Fibroblast of gingiva (primary cell): ENCODE measurements at regions not wholly inside any gene's neighbourhood (a gene's known extent, or its start where the extent isn't known, plus 50 kb on each side); places are given as distances from the start of the nearest gene placed in this dataset.
"Not testable (repeated sequence)": the region's sequence is repeated elsewhere in the genome, so short reads cannot be mapped to it uniquely, and the experiment has no call there.

Experiments used
- DNase-seq: peaks from one replicate; pipeline ENCODE4 v3.0.0-alpha.2; 2011; ENCODE audit warnings: low read depth

DNA sequence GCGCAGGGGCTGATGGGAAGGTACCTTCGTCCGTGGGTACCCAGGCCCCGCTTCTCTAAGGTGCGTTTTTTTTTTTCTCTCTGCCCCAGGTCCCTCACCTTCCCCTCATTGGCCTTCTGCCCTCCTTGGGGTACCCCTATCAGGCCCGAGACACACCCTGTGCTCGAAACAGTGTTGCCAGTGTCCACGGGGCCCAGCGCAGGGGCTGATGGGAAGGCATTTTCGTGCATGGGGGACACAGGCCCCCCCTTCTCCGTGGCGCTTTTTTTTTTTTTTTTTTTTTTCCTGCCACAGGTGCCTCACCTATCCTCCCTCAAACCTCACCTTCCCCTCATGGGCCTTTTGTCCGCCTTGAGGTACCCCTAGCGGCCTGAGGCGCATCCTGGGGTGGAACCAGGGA lies 191.6 kb downstream of the POTEG start:
- not testable (repeated sequence) for DNase-seq

DNA sequence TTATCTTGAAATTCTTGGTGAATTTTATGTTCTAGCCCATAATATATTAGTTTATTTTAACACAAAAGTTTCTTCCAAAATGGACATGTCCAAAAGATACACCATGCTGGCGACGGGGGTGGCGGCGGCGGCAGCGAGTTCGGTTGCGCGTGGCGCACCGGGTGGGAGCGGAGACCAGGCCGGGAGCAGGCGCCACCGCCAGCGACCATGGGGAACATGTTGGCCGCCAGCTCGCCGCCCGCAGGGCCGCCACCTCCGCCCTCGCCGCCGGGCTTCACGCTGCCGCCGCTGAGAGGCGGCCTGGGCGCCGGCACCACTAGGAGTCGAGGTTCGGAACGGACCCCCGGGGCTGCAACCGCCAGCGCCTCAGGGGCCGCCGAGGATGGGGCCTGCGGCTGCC lies 167.2 kb downstream of the POTEG start:
- not testable (repeated sequence) for DNase-seq

DNA sequence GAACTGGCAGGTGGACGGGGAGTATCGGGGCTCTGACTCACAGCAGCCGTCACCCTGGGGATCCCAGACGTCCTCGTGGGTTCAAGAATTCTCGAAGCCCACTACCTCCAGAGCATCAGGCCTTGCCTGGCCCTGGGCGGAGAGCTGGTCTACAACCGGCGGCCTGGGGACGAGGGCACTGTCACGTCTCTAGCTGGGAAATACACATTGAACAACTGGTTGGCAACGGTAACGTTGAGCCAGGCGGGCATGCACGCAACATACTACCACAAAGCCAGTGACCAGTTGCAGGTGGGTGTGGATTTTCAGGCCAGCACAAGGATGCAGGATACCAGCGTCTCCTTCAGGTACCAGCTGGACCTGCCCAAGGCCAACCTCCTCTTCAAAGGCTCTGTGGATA lies 166.5 kb downstream of the POTEG start:
- DNase-seq: not testable (repeated sequence)

DNA sequence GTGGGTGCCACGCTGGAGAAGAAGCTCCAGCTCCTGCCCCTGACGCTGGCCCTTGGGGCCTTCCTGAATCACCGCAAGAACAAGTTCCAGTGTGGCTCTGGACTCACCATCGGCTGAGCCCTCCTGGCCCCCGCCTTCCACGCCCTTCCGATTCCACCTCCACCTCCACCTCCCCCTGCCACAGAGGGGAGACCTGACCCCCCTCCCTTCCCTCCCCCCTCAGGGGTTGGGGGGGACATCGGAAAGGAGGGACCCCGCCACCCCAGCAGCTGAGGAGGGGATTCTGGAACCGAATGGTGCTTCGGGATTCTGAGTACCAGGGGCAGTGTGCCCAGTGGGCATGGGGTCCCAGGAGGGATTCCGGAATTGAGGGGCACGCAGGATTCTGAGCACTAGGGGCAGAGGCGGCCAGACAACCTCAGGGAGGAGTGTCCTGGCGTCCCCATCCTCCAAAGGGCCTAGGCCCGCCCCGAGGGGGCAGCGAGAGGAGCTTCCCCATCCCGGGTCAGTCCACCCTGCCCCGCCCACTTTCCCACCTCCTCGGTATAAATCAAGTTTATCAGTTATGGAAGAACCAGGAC lies 166.0 kb downstream of the POTEG start:
- DNase-seq: not testable (repeated sequence)

DNA sequence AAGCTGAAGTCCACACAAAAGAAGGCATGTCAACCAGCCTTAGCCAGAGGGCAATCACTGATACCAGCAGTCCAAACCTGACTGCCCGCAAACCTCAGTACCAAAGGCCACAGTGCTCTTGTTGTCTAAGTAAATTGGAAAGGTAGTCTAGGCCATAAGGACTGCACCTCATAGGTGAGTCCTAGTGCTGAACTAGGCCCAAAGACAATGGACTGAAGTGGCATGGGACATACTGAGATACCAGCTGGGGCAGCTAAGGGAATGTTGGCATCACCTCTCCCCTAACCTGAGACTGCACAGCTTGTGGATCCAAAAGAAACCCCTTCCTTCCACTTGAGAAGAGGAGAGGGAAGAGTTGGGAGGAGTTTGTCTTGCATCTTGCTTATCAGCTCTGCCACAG lies 161.9 kb downstream of the POTEG start:
- DNase-seq: not testable (repeated sequence)

DNA sequence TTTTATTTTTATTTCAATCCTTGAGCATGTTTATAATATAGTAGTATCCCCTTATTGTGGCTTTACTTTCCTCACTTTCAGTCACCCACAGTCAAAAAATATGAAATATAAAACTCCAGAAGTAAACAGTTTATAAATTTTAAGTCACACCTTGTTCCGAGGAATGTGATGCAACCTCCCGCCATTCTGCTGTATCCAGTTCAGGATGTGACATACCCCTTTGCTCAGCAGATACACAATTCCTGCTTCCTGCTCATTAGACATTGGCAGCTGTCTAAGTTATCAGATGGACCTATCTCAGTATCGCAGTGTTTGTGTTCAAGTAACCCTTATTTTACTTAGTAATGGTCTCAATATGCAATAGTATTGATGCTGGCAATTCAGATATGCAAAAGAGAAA lies 144.5 kb downstream of the POTEG start:
- DNase-seq: peak; percentile 0

DNA sequence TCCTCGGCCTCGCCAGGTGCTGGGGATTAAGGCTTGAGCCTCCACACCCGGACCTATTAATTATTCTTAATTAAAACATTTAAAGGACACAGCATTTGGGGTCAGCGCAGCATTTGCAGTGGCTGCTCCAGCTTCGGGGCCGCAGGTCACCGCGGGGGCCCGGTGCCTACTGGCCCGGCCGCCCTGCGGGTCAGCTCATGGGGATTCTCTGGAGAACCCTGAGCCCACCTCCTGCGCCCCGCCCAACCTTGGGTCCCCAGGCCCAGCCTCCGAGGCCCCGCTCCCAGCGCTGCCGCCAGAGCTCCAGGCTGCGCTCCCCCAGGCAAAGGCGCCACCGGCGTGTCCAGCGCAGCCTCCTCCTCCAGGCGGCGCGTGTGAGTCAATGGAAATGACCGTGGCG lies 133.9 kb downstream of the POTEG start:
- not testable (repeated sequence) for DNase-seq

DNA sequence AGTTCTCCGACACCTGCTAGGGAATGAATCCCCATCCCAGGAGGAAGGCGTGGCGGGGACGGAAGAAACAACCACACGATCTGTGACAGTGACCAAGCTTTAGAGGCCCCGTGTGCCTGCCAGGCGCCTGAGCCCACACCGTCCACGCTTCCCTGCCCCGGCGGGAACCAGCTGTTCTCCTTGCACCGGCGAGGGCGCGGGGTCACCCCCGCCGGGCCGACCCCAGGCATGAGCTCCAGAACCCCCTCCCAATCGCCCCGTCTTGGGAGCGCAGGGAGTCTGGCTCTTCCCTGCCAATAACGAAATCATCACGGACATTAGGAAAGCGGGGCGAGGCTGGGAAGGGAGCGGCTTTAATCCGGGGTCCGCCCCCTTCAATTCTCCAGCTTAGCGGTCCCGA lies 133.3 kb downstream of the POTEG start:
- DNase-seq: not testable (repeated sequence)

DNA sequence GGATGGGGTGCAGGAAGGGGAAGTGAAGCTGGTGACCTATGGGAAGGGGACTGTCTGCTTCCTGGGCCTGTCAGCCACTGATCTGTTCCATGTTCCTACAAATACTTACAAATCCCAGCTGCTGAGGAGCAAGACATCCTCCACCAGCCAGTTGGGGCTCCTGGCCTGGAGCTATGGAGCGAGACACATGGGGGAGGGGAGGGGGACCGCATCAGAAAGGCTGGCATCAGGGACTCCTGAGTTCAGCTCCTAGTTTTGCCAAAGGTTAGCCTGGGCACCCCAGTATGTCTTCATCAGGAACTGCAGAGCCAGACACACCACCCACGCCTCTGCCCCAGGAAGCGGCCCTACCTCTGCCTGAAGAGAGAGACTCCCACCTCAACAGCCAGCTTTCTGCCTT lies 130.3 kb downstream of the POTEG start:
- not testable (repeated sequence) for DNase-seq

DNA sequence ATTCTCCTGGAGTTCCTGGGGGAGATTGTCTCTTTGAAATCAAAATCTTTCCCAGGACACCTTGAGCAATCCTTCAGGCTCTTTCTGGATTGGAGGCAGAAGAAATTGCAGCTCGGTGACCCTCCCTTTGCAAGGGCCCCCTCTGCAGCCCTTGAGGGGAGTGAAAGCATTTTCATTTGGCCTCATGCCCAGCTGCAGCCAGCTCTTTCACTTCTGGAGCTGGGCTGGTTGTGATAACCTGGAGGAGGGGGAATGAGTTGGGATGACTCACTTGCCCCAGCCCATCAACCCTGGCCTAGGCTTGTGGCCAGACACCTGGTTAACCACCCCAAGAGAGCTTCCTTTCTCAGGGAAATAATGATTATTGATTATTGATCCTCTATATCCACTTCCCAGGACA lies 129.7 kb downstream of the POTEG start:
- DNase-seq: not testable (repeated sequence)

DNA sequence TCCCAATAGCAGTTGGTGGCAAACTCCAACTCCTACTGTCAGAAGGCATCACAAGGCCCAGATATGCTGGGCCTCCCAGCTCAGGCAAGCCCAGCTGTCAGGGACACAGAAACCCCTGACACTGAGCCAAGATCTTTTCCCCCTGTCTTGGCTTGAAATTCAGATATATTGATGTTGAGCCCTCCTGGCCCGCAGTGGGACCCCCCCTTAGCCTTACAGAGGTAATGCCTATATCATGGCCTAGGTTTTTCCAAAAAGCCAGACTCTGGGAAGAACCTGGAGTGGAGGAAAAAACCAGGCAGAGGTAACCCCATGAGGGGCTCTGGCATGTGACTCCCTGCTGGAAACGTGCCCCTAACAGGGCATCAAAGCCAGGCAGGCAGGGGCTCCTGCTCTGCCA lies 129.2 kb downstream of the POTEG start:
- not testable (repeated sequence) for DNase-seq

DNA sequence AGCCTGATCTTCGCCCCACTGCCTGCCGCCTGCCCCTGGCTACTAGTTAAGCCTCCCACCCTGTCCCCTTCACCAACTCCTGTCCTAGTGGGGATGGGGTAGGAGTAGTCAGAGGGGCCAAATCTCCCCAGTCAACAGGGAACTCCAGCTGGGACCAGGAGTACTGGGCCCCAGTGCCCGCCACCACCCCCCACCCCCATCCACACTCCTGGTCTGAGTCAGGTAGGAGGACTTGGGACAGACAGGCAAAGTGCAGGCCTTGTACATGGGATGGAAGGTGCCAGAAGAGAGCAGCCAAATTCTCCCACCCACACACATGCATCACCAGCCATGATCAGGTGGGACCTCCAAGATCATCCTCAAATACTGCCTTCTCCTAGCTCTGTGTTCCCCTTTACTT lies 128.4 kb downstream of the POTEG start:
- not testable (repeated sequence) for DNase-seq

DNA sequence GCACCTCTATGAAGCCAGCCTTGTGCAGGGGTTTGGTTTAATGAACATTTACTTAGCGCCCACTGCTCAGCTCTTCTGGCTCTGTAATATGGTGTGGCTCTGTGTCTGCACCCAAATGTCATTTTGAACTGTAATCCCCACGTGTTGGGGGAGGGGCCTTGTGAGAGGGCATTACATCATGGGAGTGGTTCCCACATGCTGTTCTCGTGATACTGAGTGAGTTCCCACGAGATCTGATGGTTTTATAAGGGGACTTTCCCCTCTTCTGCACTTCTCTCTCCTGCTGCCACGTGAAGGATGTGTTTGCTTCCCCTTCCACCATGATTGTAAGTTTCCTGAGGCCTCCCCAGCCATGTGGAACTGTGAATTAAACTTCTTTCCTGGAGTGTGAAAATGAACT lies 127.7 kb downstream of the POTEG start:
- DNase-seq: not testable (repeated sequence)

DNA sequence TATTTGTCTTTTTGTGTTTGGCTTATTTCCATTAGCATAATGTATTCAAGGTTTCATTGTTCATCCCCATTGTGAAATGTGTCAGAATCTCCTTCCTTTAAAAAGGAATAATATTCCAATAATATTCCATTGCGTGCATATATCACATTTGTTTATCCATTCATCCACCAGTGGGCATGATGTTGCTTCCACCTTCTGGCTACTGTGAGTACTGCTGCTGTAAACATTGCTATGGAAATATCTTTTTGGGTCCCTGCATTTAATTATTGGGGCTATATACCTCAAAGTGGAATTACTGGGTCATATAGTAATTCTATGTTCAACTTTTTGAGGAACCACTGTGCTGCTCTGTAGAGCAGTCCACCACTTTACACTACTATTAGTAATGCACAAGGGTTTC lies 123.1 kb downstream of the POTEG start:
- not testable (repeated sequence) for DNase-seq

DNA sequence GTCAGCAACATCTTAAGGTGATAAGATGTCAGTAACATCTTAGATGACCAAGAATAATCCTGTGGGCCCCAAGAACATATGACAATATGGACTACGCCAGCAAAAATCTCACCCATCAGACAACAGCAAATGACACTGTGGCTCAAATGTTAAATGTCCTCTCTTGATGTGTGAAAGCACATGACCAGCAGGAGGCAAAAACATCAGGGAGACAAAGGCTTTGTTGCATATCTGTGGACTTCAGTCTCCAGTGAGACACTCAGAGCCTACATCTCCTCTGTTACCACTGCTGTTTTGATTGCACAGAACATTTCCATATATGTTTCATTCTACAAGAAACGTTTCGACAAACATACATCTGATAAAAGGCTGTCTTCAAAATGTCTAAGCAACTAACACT lies 103.5 kb downstream of the POTEG start:
- not testable (repeated sequence) for DNase-seq

DNA sequence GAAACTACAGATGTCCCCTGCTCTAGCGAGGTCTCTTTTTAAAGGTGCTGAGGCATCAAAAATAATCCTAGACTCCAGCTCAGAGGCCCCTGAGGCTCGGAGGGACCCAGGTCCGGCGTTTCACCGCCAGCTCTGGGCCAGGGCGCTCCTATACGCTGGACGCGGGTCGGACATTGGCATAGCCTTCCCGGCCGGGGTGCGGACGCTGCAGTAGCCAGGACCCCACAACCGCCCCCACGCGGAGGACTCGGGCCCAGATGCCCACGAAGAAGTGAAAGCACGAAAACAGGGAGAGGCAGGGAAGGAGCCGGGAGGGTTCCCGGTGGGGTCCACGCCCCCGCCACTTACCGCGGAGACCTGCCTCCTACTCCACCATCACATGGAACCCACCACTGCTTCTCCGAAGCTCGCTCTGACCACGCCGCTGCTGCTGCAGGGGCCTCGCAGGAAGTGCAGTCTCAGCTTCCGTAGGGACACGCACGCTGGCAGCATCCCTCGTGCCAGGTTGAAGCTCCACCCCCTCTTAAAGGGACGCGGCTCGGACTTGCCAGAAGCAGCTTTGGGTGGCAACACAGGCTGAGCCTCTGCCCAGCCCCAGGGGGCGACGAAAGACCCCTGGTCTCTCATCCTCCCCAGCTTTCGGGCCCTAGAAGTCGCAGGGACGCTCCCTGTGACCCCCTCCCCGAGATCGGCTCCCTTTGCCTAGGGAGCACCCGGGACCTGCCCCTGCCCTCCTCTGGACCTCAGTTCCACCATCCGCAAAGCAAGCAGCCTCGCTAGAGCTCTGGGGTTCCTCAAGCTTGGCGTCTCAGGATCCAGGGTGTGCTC lies 96.7 kb downstream of the POTEG start:
- DNase-seq: not testable (repeated sequence)

DNA sequence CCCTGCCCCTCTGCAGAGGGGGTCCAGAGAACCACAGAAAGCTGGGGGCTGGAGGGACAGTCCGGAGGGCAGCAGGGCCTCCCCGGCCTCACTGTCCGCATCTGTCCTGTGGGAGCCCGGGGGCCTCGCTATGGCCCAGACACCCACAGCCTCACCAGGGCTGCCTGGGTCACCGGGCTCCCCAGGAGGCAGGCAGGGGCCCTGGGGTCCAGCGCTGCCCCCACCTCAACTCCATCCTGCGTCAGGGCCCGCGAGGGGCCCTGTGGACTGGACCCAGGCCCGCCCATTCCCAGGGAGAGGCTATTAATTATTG lies 96.1 kb downstream of the POTEG start:
- DNase-seq: not testable (repeated sequence)

DNA sequence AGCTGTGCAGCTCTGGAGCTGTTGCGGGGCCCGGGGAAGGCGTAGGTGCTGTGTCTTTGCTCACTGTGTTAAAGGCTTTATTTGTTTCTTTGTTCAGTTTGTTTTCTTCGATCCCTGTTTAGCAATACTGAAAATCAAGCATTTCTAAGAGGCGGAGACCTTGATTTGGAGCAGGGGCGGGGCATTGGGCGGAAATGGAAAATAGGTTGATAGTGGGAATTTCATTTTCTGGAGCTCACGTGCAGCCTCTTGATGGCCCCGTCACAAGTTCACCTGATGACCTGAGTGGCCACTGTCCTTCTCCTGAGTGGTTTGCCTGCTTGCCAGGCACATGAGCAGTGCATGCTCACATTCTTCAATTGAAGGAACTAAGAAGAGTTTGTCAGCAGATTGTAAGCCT lies 93.2 kb downstream of the POTEG start:
- not testable (repeated sequence) for DNase-seq

DNA sequence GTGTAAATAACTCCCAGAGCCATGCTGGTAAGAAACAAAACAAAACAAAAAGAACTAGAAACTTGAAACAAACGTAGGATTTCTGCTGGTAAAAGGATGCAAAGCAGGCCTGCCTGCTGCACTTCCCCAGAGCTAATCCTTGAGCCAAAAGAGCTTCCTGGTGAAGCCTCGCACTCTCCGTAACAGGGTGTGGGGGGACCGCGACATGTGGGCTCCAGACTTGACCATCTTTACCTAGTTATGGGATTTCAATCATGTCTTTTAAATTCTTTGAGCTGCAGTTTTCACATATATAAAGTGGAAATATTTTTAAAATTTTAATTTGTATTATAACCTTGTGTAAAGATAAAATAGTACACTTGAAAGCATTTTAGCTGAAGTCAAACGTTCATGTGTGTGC lies 92.5 kb downstream of the POTEG start:
- not testable (repeated sequence) for DNase-seq

DNA sequence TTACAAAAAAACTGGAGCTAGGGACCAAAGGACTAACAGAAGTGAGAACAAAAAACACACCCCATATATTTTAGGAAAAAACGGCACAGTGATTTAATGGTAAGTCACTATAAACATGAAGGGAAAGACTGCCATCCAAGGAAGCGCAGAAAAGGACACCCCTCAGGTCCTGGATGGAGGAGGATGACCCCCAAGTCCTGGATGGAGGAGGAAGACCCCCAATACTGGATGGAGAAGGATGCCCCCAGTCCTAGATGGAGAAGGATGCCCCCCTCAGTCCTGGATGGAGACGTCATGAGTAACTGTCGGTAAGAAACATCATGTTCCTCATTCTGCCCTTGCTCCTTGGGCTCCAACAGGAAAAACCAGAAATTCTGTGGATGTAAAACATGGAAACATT lies 89.9 kb downstream of the POTEG start:
- not testable (repeated sequence) for DNase-seq

DNA sequence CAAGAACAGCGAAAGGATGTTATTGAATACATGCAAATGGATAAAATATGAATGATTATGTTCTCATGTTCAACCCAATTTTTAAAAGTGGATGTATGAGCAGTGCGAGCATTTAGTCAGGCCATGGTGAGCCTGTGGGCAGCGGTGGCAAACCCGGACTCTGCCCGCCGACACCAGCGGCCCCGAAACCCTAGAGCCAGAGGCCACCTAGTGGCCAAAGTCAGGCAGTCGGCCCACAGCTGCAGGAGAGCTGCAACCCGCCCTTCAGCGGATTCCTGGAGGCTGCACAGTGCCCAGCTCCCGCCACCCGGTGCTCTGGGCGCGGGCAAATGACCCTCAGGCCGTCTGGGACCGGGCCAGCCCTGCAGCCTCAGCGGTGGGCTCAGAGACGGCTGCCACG lies 89.5 kb downstream of the POTEG start:
- DNase-seq: not testable (repeated sequence)

DNA sequence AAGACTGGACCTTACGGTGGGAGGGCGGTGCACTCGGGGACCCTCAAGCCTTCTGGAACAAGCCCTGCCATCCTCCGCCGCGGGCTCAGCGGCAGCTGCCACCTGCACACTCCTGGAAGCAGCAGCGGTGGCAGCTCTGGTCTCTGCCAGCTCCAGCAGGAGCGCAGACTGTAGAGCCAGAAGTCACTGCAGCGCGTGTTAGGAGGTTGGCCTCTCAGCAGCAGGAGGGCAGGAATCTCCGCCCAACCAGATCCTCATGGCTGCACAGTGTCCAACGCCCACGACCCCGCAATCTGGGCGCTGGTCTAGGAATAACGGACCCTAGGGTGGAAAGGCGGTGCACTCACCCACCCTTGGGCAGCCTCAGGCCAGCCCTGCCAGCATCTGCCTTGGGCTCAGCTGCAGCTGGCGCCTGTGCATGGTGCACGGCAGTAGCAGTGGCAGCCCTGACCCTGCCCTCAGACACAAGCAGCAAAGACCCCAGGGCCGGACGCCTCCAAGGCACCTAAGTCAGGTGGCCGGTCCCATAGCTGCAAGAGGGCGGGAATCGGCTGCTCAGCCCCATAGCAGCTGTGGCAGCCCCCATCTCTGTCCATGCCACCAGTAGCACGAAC lies 88.7 kb downstream of the POTEG start:
- DNase-seq: not testable (repeated sequence)

DNA sequence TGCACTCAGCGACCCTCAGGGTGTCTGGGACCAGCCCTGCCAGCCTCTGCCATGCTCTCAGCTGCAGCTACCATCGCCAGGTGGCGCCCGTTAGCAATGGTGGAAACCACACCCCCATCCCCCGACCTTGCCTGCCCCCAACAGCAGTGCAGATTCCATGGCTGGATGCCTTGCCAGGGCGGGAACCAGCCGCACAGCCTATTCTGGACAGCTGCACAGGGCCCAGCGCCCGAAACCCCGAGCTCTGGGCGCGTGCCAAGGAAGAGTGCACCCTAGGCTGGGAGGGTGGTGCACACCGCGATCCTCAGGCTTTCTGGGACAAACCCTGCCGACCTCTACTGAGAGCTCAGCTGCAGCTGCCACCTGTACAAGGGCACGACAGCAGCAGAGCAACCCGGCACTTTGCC lies 88.1 kb downstream of the POTEG start:
- DNase-seq: not testable (repeated sequence)
